SU-DHL-6 (cell line): ENCODE measurements at regions not wholly inside any gene's neighbourhood (a gene's known extent, or its start where the extent isn't known, plus 50 kb on each side); places are given as distances from the start of the nearest gene placed in this dataset.

ENCODE experiments used
- CTCF ChIP-seq: fragments of 200-600 bp; sonication (generic); IDR thresholded peaks from one replicate; pipeline ENCODE4 v1.5.1; 2017; ENCODE audit warnings: antibody characterized with exemption, mild to moderate bottlenecking, low read length, moderate library complexity; ENCODE audit not compliant: insufficient read depth, poor library complexity, severe bottlenecking
- EZH2phosphoT487 ChIP-seq: fragments of 200-600 bp; sonication (generic), shearing (Covaris generic); conservative IDR thresholded peaks from 2 replicates; pipeline ENCODE4 v1.6.1; 2018; ENCODE audit warnings: mild to moderate bottlenecking, antibody characterized with exemption, low read length, moderate library complexity, mixed read lengths

GRCh38 chrX:41024755-41025154 is 60.5 kb upstream of the USP9X start:
- no peak for TF ChIP-seq CTCF
- no peak for TF ChIP-seq EZH2phosphoT487
